KMS-11 (cell line): ENCODE measurements at regions not wholly inside any gene's neighbourhood (a gene's known extent, or its start where the extent isn't known, plus 50 kb on each side); places are given as distances from the start of the nearest gene placed in this dataset.

Experiments
- H2AFZ ChIP-seq: fragments of 200-600 bp; sonication (generic); 2 replicates; pipeline ENCODE4 v1.6.1; 2016; ENCODE audit warnings: antibody characterized with exemption, mixed run types, low read depth
- H3K27ac ChIP-seq: fragments of 200-600 bp; sonication (generic); 2 replicates; pipeline ENCODE4 v1.6.1; 2016; ENCODE audit warnings: mild to moderate bottlenecking, mixed run types
- H3K27me3 ChIP-seq: fragments of 200-600 bp; sonication (generic); 2 replicates; pipeline ENCODE4 v1.6.1; 2017; ENCODE audit warnings: mild to moderate bottlenecking, low read depth, mixed run types, moderate library complexity; ENCODE audit not compliant: insufficient read depth
- H3K36me3 ChIP-seq: fragments of 200-600 bp; sonication (generic); 2 replicates; pipeline ENCODE4 v1.6.1; 2017; ENCODE audit warnings: mild to moderate bottlenecking, mixed run types; ENCODE audit not compliant: insufficient read depth
- H3K4me1 ChIP-seq: fragments of 200-600 bp; sonication (generic); 2 replicates; pipeline ENCODE4 v1.6.1; 2016; ENCODE audit warnings: mild to moderate bottlenecking, low read depth, mixed run types; ENCODE audit not compliant: poor library complexity, severe bottlenecking
- H3K4me2 ChIP-seq: fragments of 200-600 bp; sonication (generic); 2 replicates; pipeline ENCODE4 v1.7.0; 2016; ENCODE audit warnings: mild to moderate bottlenecking, mixed run types
- H3K4me3 ChIP-seq: fragments of 200-600 bp; sonication (generic); IDR thresholded peaks from 2 replicates; pipeline ENCODE4 v1.6.1; 2017; ENCODE audit warnings: low read depth, low read length, mixed read lengths; ENCODE audit not compliant: insufficient read depth
- H3K79me2 ChIP-seq: fragments of 200-600 bp; sonication (generic); 2 replicates; pipeline ENCODE4 v1.6.1; 2016; ENCODE audit warnings: low read depth, mixed run types; ENCODE audit not compliant: insufficient read depth
- H3K9ac ChIP-seq: fragments of 200-600 bp; sonication (generic); 2 replicates; pipeline ENCODE4 v1.6.1; 2016; ENCODE audit warnings: mild to moderate bottlenecking, mixed run types
- H4K20me1 ChIP-seq: fragments of 200-600 bp; sonication (generic); 2 replicates; pipeline ENCODE4 v1.6.1; 2016; ENCODE audit warnings: mild to moderate bottlenecking, mixed run types; ENCODE audit not compliant: insufficient read depth
- TF ChIP-seq, protein P1 (sequence below): fragments of 200-600 bp; sonication (generic); conservative IDR thresholded peaks from 2 replicates; pipeline ENCODE4 v1.6.1; 2017; ENCODE audit warnings: low read depth, mild to moderate bottlenecking, antibody characterized with exemption, low read length, moderate library complexity, mixed read lengths

GRCh38 chr11:127425281-127425680, 424.7 kb upstream of the KIRREL3 start:
- Histone ChIP-seq H3K4me3 (no peak overlapping the region), H2AFZ (no peak overlapping the region), H4K20me1 (no peaks in the 10 kb centered on the region), H3K36me3 (no peaks in the 10 kb centered on the region), H3K4me1 (no peaks in the 10 kb centered on the region), H3K27ac (no peak overlapping the region), H3K79me2 (no peaks in the 10 kb centered on the region), H3K4me2 (no peak overlapping the region), H3K27me3 (no peaks in the 10 kb centered on the region), H3K9ac (no peak overlapping the region)
- TF ChIP-seq, protein P1, sequence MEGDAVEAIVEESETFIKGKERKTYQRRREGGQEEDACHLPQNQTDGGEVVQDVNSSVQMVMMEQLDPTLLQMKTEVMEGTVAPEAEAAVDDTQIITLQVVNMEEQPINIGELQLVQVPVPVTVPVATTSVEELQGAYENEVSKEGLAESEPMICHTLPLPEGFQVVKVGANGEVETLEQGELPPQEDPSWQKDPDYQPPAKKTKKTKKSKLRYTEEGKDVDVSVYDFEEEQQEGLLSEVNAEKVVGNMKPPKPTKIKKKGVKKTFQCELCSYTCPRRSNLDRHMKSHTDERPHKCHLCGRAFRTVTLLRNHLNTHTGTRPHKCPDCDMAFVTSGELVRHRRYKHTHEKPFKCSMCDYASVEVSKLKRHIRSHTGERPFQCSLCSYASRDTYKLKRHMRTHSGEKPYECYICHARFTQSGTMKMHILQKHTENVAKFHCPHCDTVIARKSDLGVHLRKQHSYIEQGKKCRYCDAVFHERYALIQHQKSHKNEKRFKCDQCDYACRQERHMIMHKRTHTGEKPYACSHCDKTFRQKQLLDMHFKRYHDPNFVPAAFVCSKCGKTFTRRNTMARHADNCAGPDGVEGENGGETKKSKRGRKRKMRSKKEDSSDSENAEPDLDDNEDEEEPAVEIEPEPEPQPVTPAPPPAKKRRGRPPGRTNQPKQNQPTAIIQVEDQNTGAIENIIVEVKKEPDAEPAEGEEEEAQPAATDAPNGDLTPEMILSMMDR = no peak

DNA sequence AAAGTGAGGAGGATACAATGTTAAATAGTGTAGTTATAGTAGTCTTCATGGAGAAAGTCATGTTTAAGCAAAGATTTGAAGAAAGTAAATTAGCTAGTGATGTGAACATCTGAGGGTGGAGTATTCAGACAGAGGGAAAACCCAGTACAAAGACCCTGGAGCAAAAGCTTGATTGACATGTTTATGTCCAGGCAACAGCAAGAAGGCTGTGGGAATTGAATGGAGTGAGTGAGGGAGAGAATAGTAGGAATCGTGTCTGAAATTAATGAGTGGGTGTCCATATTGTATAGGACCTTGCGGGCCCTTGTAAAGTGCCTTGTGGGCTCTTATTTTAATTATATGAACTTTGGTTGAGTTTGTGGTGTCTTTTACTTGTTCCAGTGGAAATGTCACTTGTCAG, 424.1 kb upstream of the KIRREL3 start:
- no peaks in the 10 kb centered on the region for H3K27me3 ChIP-seq
- TF ChIP-seq, protein P1 = no peak
- no peaks in the 10 kb centered on the region for H3K36me3 ChIP-seq

DNA sequence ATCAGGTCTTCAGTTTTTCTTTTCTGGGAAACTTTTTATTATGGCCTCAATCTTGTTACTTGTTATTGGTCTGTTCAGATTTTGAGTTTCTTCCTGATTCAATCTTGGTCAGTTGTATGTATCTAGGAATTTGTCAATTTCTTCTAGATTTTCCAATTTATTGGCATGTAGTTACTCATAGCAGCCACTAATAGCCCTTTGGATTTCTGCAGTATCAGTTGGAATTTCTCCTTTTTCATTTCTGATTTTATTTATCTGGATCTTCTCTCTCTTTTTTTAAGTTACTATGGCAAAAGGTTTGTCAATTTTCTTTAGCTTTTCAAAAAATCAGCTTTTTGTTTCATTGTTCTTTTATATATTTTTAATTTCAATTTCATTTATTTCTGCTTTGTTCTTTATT, 419.6 kb upstream of the KIRREL3 start:
- H3K36me3 ChIP-seq = no peaks in the 10 kb centered on the region
- H2AFZ ChIP-seq = no peak overlapping the region
- H3K27ac ChIP-seq = no peak overlapping the region
- H3K4me2 ChIP-seq = no peak overlapping the region
- H3K4me3 ChIP-seq = no peak overlapping the region
- no peak overlapping the region for H3K9ac ChIP-seq
- no peaks in the 10 kb centered on the region for H4K20me1 ChIP-seq
- H3K4me1 ChIP-seq = no peaks in the 10 kb centered on the region
- TF ChIP-seq, protein P1 = no peak
- no peaks in the 10 kb centered on the region for H3K79me2 ChIP-seq
- H3K27me3 ChIP-seq = no peaks in the 10 kb centered on the region

More for the DNA sequence above, 424.1 kb upstream of the KIRREL3 start:
- no peak overlapping the region for H3K4me3 ChIP-seq
- no peaks in the 10 kb centered on the region for H3K4me1 ChIP-seq
- H2AFZ ChIP-seq = no peak overlapping the region
- no peak overlapping the region for H3K27ac ChIP-seq
- H3K4me2 ChIP-seq = no peak overlapping the region
- H3K9ac ChIP-seq = no peak overlapping the region
- H4K20me1 ChIP-seq = no peaks in the 10 kb centered on the region
- no peaks in the 10 kb centered on the region for H3K79me2 ChIP-seq

DNA sequence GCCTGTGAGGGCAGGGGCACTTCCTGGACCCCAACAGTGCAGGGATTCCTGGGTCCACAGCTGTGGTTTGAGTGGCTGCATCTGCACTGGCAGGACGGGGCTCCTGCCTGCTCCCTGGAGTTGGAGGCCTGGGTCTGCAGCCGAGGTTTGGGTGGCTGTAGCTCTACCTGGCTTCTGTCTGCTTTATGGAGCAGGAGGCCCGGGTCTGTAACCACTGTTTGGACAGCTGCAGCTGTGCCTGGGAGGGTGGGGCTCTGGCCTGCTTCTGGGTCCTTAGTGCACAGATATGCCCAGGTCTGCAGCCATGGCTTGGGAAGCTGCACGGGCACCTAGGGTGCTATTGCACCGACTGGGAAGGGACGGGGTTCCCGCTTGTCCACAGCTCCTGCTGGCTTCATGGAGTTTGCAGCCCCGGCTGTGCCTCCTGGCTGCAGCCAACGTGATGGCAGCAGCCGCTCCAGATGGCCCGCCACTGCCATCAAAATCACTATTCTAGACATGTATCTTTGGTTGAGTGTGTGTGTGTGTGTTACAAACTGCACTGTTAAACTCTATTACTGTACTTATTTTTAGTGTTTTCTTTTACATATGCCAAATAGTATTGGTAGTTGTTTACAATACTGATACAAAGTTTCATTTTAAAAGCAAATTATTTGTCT, 412.3 kb upstream of the KIRREL3 start:
- TF ChIP-seq, protein P1 = no peak

More for the DNA sequence above, 412.3 kb upstream of the KIRREL3 start:
- Histone ChIP-seq H2AFZ (no peak overlapping the region), H3K27ac (no peak overlapping the region), H3K4me1 (no peaks in the 10 kb centered on the region), H3K79me2 (no peaks in the 10 kb centered on the region), H3K4me3 (no peak overlapping the region), H4K20me1 (no peaks in the 10 kb centered on the region), H3K4me2 (no peak overlapping the region), H3K36me3 (no peaks in the 10 kb centered on the region), H3K27me3 (no peaks in the 10 kb centered on the region), H3K9ac (no peak overlapping the region)
